ENCODE measurements at regions not wholly inside any gene's neighbourhood (a gene's known extent, or its start where the extent isn't known, plus 50 kb on each side); places are given as distances from the start of the nearest gene placed in this dataset.
"Not testable (repeated sequence)": the region's sequence is repeated elsewhere in the genome, so short reads cannot be mapped to it uniquely, and the experiment has no call there.

DNA sequence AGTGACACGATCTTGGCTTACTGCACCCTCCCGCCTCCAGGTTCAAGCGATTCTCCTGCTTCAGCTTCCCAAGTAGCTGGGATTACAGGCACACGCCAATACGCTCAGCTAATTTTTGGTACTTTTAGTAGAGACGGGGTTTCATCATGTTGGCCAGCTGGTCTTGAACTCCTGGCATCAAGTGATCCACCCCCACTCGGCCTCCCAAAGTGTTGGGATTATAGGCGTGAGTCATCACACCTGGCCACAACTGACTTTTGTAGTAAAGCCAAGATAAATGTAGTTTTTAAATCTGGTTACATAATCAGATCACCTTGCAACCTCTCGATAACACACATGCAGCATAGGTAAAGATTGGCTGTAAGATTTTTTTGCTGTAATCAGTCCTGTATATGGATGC, 657.5 kb upstream of the DPPA4 start:
- DNase-seq (ENCODE audit: low read depth in 2 of 2), result no peak

DNA sequence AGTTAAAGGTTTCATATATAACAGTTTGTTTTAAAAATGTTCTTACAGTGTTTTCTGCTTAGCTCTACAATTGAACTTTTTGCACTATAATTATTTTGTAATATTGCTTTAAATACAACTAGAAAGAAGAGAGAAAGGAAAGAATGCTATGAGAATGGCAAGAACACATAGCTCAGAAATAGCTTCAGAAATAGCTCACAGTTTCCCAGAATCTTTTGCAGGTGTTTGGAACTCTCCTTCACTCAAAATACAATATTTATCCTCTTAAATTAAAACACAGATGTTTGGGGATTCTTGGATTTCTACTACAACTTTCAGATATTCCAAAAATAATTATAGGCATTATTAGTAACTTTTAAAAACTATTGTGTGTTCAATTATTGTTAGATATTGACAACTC, 658.0 kb upstream of the DPPA4 start:
- DNase-seq (ENCODE audit: low read depth in 2 of 2), result no peak

DNA sequence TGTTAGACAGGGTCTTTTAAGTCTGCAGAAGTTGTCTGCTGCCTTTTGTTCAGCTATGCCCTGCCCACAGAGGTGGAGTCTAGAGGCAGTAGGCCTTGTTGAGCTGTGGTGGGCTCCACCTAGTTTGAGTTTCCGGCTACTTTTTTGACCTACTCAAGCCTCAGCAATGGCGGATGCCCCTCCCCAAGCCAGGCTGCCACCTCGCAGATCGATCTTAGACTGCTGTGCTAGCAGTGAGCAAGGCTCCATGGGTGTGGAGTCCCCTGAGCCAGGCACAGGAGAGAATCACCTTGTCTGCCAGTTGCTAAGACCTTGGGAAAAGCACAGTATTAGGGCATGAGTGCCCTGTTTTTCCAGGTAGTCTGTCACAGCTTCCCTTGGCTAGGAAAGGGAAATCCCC, 664.6 kb upstream of the DPPA4 start:
- DNase-seq (ENCODE audit: low read depth in 2 of 2), result not testable (repeated sequence)

DNA sequence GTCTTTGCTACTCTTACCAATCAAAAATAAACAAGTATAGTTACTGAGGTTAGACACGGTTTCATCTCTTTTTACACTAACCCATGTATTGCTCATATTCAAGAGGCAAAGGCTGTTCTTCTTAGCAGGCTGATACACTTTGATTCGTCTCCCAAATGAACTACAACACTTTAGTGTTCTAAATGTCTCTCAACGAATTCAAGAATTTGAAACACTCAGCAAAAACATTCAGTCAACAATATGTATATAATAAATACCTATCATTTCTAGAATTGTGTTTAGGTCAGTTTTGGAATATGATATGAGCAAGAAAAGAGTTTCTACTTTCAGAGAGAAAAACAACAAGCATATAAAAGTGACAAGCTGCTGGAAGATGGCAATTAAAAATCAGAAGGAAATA, 669.6 kb upstream of the DPPA4 start:
- no peak for DNase-seq (ENCODE audit: low read depth in 2 of 2)

DNA sequence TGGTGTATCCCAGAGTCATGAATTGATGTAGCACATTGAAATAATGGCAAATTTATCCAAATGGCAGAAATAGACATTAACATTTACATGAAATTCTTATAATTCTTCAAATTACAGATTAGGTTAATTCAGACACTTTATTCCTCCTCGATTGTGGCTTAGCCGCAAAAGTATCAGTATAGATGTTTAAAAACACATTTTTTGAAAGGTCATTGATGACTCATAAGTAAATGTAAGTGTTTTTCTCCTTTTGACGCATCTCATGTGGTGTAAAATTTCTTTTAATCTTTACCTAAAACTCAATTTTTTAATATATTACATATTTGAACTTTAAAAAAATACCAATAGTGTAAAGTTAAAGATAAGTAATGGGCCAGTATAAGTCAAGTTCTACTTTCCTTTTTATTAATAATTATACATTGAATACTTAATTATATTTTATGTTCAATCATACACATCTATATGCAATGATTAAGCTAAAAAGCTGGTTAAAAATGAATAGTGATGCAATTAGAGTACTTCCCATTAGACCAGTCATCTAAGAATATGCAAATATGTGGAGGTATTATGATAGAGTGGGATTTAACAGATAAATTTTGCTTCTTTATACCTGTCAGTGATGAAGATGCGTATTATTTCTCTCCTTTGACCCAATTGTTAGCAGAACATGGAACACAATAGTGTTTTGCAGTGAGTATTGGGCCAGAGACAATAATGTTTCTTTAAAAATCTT, 678.1 kb upstream of the DPPA4 start:
- no peak for DNase-seq (ENCODE audit: low read depth in 2 of 2)

DNA sequence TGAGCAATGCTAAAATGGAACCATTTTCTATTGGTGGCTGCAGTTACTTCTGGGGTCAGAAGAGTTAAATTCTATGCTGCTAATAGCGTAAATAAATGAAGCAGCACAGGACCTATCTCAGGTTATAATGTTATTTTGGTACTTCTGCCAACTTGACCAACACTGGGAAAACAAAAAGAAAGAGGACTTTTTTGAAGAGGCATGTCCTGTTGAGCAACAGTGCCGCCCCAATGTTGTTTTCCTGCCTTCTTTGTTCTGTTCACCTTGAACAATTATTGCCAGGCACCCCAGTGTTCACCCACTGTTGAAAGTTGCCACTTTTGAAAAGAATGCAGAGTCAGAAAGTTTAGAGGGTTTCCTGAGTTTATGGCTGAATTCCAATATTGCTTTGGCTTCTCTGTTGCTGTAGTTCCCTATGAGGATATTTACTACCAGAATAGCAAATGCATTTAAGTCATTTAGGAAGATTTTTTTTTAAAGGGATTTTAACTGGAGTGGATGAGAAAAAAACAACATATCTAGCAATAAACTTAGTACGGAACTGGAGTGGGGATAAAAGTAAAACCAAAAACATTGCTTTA, 679.0 kb upstream of the DPPA4 start:
- no peak for DNase-seq (ENCODE audit: low read depth in 2 of 2)

DNA sequence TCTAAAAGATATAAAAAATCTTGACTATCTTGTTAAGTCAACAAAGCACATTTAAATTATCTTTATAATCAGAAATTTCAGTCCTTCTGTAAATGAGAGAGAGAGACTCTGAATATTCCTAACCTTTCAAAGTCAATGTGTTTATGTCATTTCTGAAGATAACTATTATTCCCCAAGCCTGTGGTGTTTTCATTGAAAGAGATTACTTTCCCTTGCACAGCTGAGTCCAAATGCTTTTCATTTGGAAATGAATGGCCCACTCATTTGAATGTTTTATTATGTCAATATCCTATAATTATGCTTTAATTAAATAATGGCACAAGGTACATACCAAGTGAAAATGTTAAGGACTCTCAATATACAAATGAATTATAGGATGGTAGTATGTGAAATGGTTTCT, 680.0 kb upstream of the DPPA4 start:
- DNase-seq (ENCODE audit: low read depth in 2 of 2), result no peak

DNA sequence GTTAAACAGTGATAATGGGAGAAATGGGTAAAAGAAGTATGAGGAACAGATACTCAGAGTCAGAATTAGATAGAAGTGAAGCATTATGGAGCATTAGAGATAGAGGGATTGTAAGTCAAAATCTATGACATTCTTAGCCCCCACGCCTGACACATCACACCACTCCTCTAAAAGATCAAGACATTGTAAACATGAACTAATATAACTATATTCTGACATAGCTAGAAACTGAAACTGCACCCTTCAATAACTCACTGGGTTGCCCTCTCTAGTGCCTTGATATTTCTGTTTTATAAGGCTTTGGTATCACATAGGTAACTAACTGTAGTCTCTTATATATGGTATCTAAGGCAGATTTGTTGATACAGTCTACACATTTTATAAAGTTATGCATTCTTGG, 684.3 kb upstream of the DPPA4 start:
- no peak for DNase-seq (ENCODE audit: low read depth in 2 of 2)

DNA sequence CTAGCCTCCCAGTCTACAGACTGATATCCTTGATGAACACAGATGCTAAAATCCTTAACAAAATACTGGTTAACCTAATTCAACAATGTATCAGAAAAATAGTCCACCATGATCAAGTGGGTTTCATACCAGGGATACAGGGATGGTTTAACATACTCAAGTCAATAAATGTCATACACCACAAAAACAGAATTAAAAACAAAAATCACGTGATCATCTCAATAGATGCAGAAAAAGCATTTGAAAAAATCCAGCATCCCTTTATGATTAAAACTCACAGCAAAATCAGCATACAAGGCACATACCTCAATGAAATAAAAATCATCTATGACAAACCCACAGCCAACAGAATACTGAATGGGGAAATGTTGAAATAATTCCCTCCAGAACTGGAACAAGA, 685.7 kb upstream of the DPPA4 start:
- DNase-seq (ENCODE audit: low read depth in 2 of 2), result not testable (repeated sequence)

DNA sequence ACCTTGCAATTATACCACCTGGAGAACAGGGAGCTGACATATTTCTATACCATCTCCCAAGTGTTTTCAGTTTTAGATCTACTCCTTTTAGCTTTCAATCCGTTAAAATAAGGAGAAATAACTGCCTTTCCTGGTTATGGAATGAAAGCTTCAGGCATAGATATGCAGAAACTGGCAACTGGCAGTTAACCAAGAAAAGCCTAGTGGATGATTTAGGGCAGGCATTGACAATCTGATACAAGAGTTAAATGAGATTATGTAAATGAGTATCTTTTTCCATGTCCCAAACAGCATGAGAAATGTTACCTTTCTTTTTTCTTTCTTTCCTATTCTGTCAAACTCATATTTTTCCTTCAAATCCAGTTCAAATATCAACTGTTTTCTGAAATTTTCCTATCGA, 689.1 kb upstream of the DPPA4 start:
- no peak for DNase-seq (ENCODE audit: low read depth in 2 of 2)

DNA sequence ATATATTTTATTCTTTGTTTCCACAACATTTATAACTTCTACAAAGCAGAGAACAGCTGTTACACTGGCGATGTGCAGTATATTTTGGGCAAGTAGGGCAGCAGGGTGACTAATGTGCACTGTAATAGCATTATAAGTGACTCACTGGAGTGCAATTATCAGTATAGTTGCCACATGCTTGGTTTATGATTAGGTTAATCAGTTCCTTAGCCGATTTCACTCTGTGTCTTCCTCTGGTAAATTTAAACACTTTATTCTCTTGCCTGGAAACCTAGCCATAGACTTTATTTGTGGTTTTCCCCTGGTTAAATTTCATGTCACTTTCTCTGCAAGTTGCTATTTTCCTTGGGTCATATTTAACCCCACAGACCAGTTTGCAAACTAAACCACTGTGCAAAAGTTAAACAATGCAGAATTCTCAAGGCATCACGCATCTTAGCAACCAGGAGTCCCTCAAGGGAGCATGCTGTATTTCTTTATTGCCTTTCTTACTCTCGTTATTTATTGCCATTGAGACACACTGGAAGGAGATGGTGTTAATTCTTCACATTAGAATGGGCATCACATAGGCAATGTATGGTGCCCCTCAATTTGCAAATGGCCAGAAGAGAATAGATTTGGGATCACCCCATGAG, 690.2 kb upstream of the DPPA4 start:
- no peak for DNase-seq (ENCODE audit: low read depth in 2 of 2)

DNA sequence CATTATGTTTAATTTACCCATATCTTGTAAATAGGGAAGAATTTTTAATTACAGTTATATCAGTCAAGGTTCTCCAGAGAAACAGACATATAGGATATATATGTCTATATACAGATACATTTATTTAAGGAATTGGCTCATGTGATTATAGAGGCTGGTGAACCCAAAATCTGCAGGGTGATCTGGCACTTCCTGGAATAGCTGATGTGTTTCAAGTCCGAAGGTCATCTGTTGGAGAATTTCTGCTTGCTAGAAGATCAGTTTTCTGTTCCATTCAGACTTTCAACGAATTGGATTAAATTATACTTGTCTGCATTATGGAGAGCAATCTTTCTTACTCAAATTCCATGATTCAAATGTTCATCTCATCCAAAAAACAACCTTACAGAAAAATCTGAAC, 694.6 kb upstream of the DPPA4 start:
- DNase-seq (ENCODE audit: low read depth in 2 of 2), result no peak

DNA sequence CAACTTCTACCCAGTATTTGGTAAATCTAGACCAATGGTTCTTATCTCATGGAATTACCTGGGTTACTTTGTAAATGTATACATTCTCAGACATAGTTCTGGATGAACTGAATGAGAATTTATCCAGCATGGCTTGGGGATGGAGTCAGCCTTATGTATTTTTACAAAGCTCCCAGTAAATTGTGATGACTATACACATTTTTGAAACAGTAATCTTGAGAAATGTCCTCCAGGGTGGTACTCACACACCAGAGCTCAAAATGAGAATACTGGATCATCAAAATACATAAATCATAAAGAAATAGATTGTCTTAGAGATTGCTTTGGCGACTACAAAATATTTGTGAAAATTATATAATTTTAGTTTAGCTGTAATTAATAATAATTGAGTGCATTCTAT, 722.1 kb upstream of the DPPA4 start:
- DNase-seq (ENCODE audit: low read depth in 2 of 2), result no peak

DNA sequence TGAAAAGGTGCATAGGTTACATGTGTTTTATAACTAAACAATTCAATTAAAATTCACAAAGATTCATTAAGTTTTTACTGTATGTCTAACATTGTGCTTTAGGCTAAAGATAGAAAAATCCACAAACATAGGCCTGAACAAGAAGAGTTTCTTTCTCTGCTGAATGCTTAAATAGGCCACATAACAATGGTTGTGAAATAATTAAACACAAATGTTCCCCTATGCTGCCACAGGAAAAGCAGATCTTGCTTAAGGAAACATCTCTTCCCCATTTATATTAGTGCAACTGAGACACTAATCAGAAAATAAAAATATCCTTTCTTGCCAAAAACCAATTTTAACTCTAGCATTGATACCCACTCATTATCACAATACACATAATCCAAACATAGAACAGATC, 725.4 kb upstream of the DPPA4 start:
- DNase-seq (ENCODE audit: low read depth in 2 of 2), result no peak

DNA sequence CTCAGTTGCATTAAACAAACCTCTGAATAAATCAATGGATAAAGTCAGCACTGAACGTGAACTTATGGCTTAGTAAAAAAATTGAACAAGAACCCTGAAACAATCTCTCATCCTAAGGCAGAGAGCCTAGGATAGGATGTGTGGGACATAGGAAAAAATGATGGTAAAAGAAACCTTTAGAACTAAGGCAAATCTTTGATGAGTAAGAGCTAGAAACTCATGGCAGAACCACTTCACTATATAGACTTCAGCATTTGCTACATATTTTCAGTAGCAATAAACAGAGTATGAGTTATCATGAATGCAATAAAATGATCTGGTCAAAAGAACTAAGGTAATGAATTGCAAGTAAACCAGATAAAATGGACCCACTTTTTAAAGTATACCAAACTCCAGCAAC, 725.8 kb upstream of the DPPA4 start:
- DNase-seq (ENCODE audit: low read depth in 2 of 2), result no peak

DNA sequence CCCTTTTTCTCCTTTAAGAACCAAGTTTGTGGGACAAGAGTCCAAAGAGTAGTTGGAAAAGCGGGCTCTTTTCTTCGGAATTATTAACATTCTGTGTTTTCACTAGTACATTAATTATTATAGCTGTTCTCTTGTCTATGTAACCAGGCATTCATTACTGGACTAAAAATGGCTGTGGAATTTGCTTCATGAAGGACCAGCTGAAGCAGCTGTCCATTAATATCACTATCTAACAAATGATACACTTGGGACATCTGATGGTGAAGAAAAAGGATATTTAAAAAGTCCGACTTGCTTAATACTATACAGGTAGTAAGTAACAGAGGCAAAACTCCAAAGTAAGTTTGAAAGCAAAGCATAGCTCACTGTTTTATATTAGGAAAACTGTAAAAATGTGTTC, 728.9 kb upstream of the DPPA4 start:
- DNase-seq (ENCODE audit: low read depth in 2 of 2), result no peak

DNA sequence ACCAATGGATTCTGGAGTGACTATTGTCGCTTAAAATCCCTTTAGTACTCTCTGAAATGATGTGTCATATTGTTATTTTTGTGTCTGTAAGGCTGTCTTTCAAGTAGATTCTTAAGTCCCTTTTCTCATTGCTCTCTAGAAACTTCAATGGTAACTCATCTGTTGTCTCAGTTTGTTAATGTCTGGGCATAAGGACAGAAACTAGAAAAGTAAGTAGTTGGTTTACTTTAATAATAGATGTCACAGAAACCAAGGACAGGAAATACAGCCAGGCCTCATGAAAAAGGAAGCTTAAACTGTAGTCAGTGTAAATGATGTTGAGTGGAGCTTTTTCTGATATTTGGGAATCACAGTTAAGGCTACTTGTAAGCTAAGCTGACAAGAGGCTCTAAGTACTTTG, 730.2 kb upstream of the DPPA4 start:
- DNase-seq (ENCODE audit: low read depth in 2 of 2), result no peak

DNA sequence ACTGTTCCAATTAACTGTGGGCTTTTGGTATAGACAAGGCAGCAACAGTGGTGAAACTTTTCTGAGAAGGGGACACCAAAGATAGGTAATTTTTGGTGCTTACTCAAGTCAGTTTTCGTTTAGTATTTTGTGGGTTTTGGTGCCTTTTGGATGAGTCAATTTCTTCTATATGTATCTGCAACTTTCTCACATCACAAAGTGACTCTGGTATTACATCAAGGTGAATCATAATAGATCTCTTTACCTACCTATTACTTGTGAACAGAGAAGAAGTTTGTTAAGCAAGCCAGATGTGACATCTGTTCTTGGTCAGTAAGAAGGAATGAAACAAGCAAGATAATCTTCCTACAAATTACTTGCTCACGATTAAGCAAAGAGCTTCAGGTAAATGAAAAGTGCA, 732.4 kb upstream of the DPPA4 start:
- no peak for DNase-seq (ENCODE audit: low read depth in 2 of 2)

DNA sequence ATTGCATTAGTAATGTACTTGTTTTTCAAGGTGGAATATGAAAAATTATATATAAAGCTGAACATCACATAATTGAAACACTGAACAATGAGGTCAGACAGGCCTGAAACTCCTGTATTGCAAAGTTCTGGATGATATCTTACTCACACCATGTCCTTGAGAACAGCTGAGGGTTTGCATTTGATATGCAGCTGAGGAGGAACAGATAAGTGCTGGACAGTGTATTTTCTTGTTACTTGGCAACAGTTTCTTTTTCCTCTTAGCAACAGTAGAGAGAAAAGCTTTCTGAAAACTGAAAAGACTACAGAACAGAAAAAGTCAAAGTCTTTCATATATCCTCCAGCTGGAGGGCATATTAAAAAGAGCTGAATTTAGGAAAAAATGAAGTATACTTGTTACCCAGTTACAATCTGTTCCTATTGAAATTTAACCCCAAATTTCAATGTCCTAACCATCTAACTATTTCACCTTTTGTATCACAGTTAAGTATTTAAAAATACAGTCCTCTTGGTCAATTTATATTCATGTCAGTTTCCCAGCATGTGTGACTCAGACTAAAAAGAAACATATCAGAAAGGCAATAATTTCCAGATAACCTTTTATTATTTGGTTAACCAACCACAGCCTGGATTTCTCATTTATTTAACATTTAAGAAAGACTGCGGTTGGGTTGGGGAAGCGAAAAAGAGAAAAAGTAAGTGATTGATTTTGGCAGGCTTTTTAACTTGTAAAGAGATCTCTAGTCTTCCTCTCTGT, 733.0 kb upstream of the DPPA4 start:
- no peak for DNase-seq (ENCODE audit: low read depth in 2 of 2)

DNA sequence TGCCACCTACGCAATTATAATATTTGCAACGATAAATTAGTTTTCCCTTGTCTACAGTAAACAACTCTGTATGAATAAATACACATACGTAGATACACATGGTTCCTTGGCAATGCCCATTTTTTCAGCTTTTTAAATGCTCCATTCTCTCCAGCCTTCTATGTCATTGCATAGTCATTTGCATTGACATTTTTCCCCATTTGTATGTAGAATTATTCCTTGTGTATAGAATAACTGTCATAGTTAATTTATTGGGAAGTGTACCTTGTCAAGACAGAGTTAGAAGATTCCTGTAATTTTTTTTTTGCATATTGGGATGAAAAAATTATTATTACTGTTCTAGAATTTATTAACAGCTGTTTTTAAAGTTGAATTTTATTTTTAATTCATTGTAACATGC, 736.7 kb upstream of the DPPA4 start:
- no peak for DNase-seq (ENCODE audit: low read depth in 2 of 2)

DNA sequence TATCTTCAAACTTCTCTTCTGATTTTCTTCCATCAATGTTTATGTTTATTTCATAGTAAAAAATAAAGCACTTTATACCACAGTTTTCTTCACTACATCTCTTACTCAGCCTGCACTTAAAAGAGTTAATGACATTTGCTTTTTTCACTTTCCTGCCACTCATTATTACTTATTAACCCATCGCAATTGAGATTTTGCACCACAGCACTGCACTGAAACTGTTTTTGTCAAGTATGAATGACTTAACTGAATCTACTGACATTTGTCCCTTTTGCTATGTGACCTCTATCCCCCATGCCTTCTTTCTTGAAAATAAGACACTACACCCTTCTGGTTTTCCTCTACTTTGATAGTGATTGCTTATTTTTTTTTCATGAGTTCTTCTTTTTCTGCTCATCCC, 739.7 kb upstream of the DPPA4 start:
- no peak for DNase-seq (ENCODE audit: low read depth in 2 of 2)

DNA sequence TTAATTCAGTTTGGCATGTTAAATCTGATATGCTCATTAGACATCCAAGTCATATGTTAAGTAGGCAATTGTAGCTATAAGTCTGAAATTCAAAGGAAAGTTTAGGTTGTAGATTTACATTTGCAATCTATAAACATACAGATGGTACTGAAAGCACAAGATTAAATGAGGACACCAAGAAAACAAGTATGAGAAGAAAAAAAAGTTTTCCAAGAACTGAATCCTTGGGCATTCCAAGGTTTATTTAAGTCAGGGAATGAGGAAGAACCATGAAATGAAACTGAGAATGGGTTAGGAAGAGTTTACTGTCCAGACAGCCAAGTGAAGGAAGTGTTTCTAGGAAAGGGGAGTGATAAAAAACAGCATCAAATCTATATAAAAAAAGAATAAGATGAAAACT, 756.1 kb upstream of the DPPA4 start:
- no peak for DNase-seq (ENCODE audit: low read depth in 2 of 2)
